GM23248 (cell line): ENCODE measurements at regions not wholly inside any gene's neighbourhood (a gene's known extent, or its start where the extent isn't known, plus 50 kb on each side); places are given as distances from the start of the nearest gene placed in this dataset.

Experiments
- EZH2 ChIP-seq: fragments of 200-600 bp; sonication (generic); IDR thresholded peaks from 2 replicates; pipeline ENCODE4 v1.6.1; 2018; ENCODE audit warnings: antibody characterized with exemption, mild to moderate bottlenecking; ENCODE audit not compliant: insufficient read depth, poor library complexity, severe bottlenecking
- EZH2phosphoT487 ChIP-seq: fragments of 200-600 bp; sonication (generic); IDR thresholded peaks from 2 replicates; pipeline ENCODE4 v1.6.1; 2018; ENCODE audit warnings: antibody characterized with exemption, moderate library complexity, mild to moderate bottlenecking, low read depth; ENCODE audit not compliant: insufficient read depth

DNA sequence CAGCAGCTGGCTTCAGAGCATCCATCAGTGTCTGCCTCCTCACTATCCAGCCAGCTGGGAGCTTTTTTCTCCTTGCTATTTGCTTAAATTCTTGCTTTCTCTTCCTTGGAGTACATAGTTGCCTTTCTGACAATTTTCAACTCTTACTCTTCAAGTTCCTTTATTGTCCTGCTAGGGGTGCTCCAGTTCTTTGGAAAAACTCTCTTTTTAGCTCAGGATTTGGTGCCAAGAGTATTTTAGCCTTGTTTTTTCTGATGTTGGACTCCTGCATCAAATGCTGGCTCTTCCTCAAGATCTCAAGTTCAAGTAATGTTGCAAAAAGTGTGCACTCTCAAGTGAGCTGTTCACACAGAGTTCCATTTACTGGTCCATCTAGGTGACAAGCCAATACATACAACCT is 126.4 kb downstream of the KDR start:
- no peak for TF ChIP-seq EZH2
- TF ChIP-seq EZH2phosphoT487, result no peak
